GM12892 (cell line): ENCODE measurements at regions not wholly inside any gene's neighbourhood (a gene's known extent, or its start where the extent isn't known, plus 50 kb on each side); places are given as distances from the start of the nearest gene placed in this dataset.

ENCODE experiments used
- POLR2A ChIP-seq: IDR thresholded peaks from 2 replicates; pipeline ENCODE4 v1.6.1; 2011; ENCODE audit warnings: low read depth, low read length, control low read depth
- POLR2AphosphoS5 ChIP-seq: IDR thresholded peaks from 2 replicates; pipeline ENCODE4 v1.6.1; 2011; ENCODE audit warnings: low read depth, low read length, control low read depth
- TAF1 ChIP-seq: IDR thresholded peaks from 2 replicates; pipeline ENCODE4 v1.6.1; 2011; ENCODE audit warnings: low read depth, mild to moderate bottlenecking, control low read depth, low read length, borderline replicate concordance

- TF ChIP-seq POLR2AphosphoS5 (no peak), POLR2A (no peak), TAF1 (no peak)
Observed at GRCh38 chr16:79366635-79367034, 233.9 kb downstream of the MAF start.
